Osteocyte (in vitro differentiated cells): ENCODE measurements at regions not wholly inside any gene's neighbourhood (a gene's known extent, or its start where the extent isn't known, plus 50 kb on each side); places are given as distances from the start of the nearest gene placed in this dataset.

Source experiments
- DNase-seq: peaks from one replicate; pipeline ENCODE4 v3.0.0; 2021; ENCODE audit warnings: mixed read lengths; ENCODE audit not compliant: unreplicated experiment; ENCODE audit errors: extremely low spot score
- H3K27ac Mint-ChIP-seq: one replicate; pipeline ENCODE4 v1.8.0; 2021; ENCODE audit warnings: mild to moderate bottlenecking, mixed read lengths; ENCODE audit not compliant: unreplicated experiment
- H3K27me3 Mint-ChIP-seq: one replicate; pipeline ENCODE4 v1.8.0; 2021; ENCODE audit warnings: mixed read lengths; ENCODE audit not compliant: unreplicated experiment
- H3K36me3 Mint-ChIP-seq: one replicate; pipeline ENCODE4 v1.8.0; 2021; ENCODE audit warnings: mixed read lengths; ENCODE audit not compliant: unreplicated experiment
- H3K4me1 Mint-ChIP-seq: one replicate; pipeline ENCODE4 v1.8.0; 2021; ENCODE audit warnings: mixed read lengths; ENCODE audit not compliant: unreplicated experiment
- H3K4me3 Mint-ChIP-seq: one replicate; pipeline ENCODE4 v1.8.0; 2021; ENCODE audit warnings: mild to moderate bottlenecking, moderate library complexity, mixed read lengths; ENCODE audit not compliant: unreplicated experiment
- H3K9me3 Mint-ChIP-seq: one replicate; pipeline ENCODE4 v1.8.0; 2021; ENCODE audit warnings: mixed read lengths; ENCODE audit not compliant: unreplicated experiment
- CTCF ChIP-seq: fragments of 200-600 bp; sonication (generic); IDR thresholded peaks from 2 replicates; pipeline ENCODE4 v1.5.0; 2021; ENCODE audit warnings: antibody characterized with exemption, mild to moderate bottlenecking, moderate library complexity

GRCh38 chr1:96445302-96445701 lies 276.3 kb upstream of the PTBP2 start:
- TF ChIP-seq CTCF, result no peak
- Mint-ChIP-seq H3K4me3 (no peak overlapping the region), H3K36me3 (no peaks in the 10 kb centered on the region), H3K27me3 (no peaks in the 10 kb centered on the region), H3K27ac (no peak overlapping the region), H3K4me1 (no peaks in the 10 kb centered on the region), H3K9me3 (no peaks in the 10 kb centered on the region)
- no peak for DNase-seq

- no peak for TF ChIP-seq CTCF
- H3K36me3 Mint-ChIP-seq, result no peaks in the 10 kb centered on the region
- H3K4me3 Mint-ChIP-seq, result no peak overlapping the region
- H3K27ac Mint-ChIP-seq, result no peak overlapping the region
- no peaks in the 10 kb centered on the region for H3K27me3 Mint-ChIP-seq
- no peaks in the 10 kb centered on the region for H3K4me1 Mint-ChIP-seq
- H3K9me3 Mint-ChIP-seq, result no peaks in the 10 kb centered on the region
- DNase-seq, result no peak
Measured at GRCh38 chr1:96464066-96464465, 257.5 kb upstream of the PTBP2 start.

- Mint-ChIP-seq H3K4me1 (no peaks in the 10 kb centered on the region), H3K4me3 (no peak overlapping the region), H3K36me3 (no peaks in the 10 kb centered on the region), H3K27ac (no peak overlapping the region), H3K27me3 (no peaks in the 10 kb centered on the region), H3K9me3 (no peaks in the 10 kb centered on the region)
- DNase-seq, result no peak
- no peak for TF ChIP-seq CTCF
Measured at GRCh38 chr1:96464522-96464921, 257.1 kb upstream of the PTBP2 start.

GRCh38 chr1:96464991-96465390 lies 256.6 kb upstream of the PTBP2 start:
- no peaks in the 10 kb centered on the region for H3K9me3 Mint-ChIP-seq

GRCh38 chr1:96465441-96465840 lies 256.1 kb upstream of the PTBP2 start:
- Mint-ChIP-seq H3K27me3 (no peaks in the 10 kb centered on the region), H3K36me3 (no peaks in the 10 kb centered on the region)

More at GRCh38 chr1:96464991-96465390, 256.6 kb upstream of the PTBP2 start:
- no peaks in the 10 kb centered on the region for H3K36me3 Mint-ChIP-seq
- H3K4me1 Mint-ChIP-seq, result no peaks in the 10 kb centered on the region
- no peak overlapping the region for H3K27ac Mint-ChIP-seq
- no peaks in the 10 kb centered on the region for H3K27me3 Mint-ChIP-seq
- no peak overlapping the region for H3K4me3 Mint-ChIP-seq
- DNase-seq, result no peak
- no peak for TF ChIP-seq CTCF

More at GRCh38 chr1:96465441-96465840, 256.1 kb upstream of the PTBP2 start:
- Mint-ChIP-seq H3K27ac (no peak overlapping the region), H3K4me1 (no peaks in the 10 kb centered on the region), H3K4me3 (no peak overlapping the region), H3K9me3 (no peaks in the 10 kb centered on the region)
- DNase-seq, result no peak
- no peak for TF ChIP-seq CTCF
